ENCODE measurements at regions not wholly inside any gene's neighbourhood (a gene's known extent, or its start where the extent isn't known, plus 50 kb on each side); places are given as distances from the start of the nearest gene placed in this dataset.
A peak's percentile ranks its signal among the peaks of the same experiment; 100 is the strongest.
"Not testable (repeated sequence)": the region's sequence is repeated elsewhere in the genome, so short reads cannot be mapped to it uniquely, and the experiment has no call there.

DNA sequence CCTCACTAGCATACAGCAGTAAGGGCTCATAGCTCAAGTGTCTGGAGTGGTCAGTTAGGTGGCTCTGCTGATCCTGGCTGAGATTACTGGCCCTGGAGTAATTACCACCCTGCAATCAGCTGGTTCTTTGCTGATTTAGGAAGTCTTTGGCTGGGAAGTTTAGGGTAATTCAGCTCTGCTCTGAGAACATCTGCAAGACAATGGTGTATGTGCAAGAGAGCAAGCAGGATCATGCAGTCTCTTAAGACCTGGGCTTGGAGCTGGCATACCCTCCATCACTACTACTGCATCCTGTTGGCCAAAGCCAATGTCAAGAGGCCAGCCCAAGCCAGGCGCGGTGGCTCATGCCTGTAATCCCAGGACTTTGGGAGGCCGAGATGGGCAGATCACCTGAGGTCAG is 159.0 kb downstream of the NDUFA12 start:
- no peak overlapping the region for H3K4me3 ChIP-seq (ENCODE audit: low read length)
- TF ChIP-seq, protein P1, sequence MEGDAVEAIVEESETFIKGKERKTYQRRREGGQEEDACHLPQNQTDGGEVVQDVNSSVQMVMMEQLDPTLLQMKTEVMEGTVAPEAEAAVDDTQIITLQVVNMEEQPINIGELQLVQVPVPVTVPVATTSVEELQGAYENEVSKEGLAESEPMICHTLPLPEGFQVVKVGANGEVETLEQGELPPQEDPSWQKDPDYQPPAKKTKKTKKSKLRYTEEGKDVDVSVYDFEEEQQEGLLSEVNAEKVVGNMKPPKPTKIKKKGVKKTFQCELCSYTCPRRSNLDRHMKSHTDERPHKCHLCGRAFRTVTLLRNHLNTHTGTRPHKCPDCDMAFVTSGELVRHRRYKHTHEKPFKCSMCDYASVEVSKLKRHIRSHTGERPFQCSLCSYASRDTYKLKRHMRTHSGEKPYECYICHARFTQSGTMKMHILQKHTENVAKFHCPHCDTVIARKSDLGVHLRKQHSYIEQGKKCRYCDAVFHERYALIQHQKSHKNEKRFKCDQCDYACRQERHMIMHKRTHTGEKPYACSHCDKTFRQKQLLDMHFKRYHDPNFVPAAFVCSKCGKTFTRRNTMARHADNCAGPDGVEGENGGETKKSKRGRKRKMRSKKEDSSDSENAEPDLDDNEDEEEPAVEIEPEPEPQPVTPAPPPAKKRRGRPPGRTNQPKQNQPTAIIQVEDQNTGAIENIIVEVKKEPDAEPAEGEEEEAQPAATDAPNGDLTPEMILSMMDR (IDR thresholded peaks at IDR 0.05; ENCODE audit: insufficient read depth, low read depth, low read length, missing control alignments) = no peak
- DNase-seq (ENCODE audit: low read depth) = no peak

DNA sequence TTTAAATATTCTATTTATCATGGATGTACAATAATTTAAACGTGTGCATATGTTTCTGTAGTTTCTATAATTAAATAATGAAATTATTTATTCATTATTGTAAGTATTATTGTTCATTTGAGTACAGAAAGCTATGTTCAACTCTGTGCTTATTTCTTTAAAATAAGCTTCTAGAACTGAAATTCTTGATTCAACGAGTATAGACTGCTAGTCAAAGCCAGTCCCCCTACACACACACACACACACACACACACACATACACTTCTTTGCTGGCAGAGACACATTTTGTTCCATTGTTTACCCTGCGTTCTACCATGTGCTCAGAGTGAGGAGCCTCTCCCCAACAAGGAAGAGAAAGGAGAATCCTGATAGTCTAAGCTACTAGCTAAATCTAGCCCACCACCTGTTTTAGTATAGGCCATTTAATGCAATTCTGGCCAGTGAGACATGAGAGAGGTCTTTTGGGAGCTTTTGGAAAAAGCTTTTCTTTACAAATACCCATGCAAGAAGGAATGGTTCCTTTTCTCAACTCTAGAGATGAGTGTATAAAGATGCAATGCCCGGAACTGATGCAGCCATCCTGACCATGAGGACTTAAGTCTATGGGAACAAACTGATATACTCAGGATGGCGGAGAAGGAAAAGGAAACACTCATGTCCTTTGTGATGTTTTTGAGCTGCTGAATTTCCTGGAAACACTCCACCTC is 161.4 kb downstream of the NDUFA12 start:
- TF ChIP-seq, protein P1 (IDR thresholded peaks at IDR 0.05; ENCODE audit: insufficient read depth, low read depth, low read length, missing control alignments) = no peak
- H3K4me3 ChIP-seq (ENCODE audit: low read length) = no peak overlapping the region
- no peak for DNase-seq (ENCODE audit: low read depth)

DNA sequence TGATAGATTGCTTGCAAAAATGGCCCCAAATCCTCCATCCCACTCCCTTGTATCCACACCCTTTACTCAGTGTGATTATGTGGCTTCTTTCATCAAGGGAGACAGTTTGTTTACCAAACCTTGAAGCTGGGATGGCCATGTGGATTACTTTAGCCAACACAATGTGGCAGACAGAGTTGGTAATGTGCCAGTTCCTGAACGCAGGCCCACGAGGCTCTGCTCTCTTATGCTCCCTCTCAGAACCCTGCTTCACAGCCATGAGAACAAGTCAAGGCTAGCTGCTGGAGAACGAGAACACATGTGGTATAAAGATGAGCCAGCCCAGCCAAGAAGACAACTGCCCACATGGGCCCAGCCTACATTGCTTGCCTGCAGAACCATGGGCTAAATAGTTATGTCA is 162.3 kb downstream of the NDUFA12 start:
- H3K4me3 ChIP-seq (ENCODE audit: low read length) = no peak overlapping the region
- TF ChIP-seq, protein P1 (IDR thresholded peaks at IDR 0.05; ENCODE audit: insufficient read depth, low read depth, low read length, missing control alignments) = no peak
- peak; percentile 19 for DNase-seq (ENCODE audit: low read depth)

DNA sequence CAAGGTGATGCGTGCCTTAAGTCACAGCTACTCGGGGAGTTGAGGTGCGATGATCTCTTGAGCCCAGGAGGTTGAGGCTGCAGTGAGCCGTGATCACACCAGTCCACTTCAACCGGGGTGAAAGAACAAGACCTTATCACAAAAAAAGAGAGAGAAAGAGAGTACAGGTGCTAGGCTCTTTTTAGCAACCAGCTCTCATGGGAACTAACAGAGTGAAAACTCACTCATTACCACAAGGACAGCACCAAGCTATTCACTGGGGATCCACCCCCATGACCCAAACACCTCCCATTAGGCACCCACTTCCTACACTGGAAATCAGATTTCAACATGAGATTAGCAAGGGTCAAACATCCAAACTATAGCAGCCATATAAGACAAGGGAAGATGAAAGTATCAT is 164.2 kb downstream of the NDUFA12 start:
- H3K4me3 ChIP-seq (ENCODE audit: low read length) = no peak overlapping the region
- TF ChIP-seq, protein P1 (IDR thresholded peaks at IDR 0.05; ENCODE audit: insufficient read depth, low read depth, low read length, missing control alignments) = no peak
- DNase-seq (ENCODE audit: low read depth) = no peak

DNA sequence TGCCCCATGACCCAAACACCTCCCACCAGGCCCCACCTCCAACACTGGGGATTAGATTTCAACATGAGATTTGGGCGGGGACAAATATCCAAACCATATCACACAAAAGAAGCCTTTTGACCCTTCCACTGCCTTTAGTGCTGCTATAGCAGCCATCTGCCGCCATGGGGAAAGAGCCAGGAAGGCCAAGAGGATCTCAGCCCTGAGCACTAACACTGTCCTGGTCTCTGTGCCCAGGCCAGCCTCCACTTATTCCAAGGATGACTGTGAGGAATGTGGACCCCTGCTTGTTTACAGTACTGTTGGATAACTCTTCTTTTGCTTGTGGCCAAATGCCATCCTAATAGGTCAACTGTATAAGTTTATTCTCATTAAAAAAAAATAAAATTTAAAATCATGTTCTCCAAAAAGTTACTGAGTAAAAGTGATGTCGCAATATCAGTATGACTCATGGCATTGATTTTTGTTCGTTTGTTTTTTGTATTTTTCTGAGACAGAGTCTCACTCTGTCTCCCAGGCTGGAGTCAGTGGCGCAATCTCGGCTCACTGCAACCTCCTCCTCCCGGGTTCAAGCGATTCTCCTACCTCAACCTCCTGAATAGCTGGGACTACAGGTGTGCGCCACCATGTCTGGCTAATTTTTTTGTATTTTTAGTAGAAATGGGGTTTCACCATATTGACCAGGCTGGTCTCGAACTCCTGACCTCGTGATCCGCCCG is 166.4 kb downstream of the NDUFA12 start:
- peak; percentile 41 for DNase-seq (ENCODE audit: low read depth)
- H3K4me3 ChIP-seq (ENCODE audit: low read length) = not testable (repeated sequence)

DNA sequence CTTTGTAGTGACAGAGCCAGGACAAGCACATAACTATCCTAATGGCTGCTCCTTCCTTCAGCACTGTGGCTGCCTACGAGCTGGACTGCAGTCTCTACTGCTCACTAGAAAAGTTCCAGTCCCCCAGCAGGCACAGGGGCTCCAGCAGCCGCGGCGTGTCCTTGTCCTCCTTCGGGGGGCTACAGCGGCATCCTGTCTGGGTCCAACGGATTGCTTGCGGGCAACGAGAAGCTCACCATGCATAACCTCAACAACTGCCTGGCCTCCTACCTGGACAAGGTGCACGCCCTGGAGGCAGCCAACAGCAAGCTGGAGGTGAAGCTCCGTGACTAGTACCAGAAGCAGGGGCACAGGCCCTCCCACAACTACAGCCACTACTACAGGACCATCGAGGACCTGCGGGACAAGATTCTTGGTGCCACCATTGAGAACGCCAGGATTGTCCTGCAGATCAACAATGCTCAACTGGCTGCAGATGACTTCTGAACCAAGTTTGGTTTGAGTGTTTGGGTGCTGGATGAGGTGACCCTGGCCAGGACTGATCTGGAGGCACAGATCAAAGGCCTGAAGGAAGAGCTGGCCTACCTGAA is 169.4 kb downstream of the NDUFA12 start:
- DNase-seq (ENCODE audit: low read depth) = no peak
- H3K4me3 ChIP-seq (ENCODE audit: low read length) = no peak overlapping the region
- TF ChIP-seq, protein P1 (IDR thresholded peaks at IDR 0.05; ENCODE audit: insufficient read depth, low read depth, low read length, missing control alignments) = no peak

DNA sequence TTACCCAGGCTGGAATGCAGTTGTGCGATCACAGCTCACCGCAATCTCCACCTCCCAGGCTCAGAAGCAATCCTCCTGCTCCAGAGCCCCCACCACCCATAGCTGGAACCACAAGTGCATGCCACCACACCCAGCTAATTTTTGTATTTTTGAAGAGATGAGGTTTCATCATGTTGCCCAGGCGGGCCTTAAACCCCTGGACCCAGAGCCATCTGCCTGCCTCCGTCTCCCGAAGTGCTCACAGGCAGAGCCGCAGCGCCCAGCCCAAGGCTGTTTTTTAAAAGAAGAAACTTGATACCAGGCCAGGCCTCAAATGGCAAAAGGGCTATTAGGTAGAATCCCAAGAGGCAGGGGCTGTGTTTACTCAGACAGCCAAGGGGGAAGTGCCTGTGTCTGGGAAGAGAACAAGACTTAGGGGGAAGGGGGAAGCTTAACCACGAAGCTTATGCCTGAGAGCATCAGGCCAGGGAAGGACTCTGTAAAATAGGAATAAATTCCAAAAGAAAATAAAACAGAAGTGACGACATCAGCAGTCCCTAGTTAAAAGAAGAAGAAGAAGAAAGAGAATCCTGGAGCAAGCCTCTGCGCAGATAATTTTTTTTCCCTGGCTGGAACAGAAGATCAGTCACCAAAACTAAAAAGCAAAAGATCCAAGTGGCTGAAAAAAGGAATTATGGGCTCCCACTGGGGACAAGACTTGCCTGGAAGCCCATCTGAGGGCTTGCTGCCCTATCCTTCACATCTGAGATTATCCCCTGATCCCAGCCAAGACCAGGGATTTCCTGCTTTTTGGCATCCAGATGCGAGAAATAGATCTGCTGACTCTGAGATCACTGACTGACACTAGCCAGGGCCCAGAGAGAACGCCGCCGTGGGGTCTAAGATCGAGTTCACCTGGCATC is 170.5 kb downstream of the NDUFA12 start:
- no peak for DNase-seq (ENCODE audit: low read depth)

More for the DNA sequence above, 170.5 kb downstream of the NDUFA12 start:
- TF ChIP-seq, protein P1 (IDR thresholded peaks at IDR 0.05; ENCODE audit: insufficient read depth, low read depth, low read length, missing control alignments) = no peak
- no peak overlapping the region for H3K4me3 ChIP-seq (ENCODE audit: low read length)
